ENCODE measurements at regions not wholly inside any gene's neighbourhood (a gene's known extent, or its start where the extent isn't known, plus 50 kb on each side); places are given as distances from the start of the nearest gene placed in this dataset.

GRCh38 chr3:162428192-162428591, 931.6 kb downstream of the OTOL1 start:
- TF ChIP-seq, protein P1, sequence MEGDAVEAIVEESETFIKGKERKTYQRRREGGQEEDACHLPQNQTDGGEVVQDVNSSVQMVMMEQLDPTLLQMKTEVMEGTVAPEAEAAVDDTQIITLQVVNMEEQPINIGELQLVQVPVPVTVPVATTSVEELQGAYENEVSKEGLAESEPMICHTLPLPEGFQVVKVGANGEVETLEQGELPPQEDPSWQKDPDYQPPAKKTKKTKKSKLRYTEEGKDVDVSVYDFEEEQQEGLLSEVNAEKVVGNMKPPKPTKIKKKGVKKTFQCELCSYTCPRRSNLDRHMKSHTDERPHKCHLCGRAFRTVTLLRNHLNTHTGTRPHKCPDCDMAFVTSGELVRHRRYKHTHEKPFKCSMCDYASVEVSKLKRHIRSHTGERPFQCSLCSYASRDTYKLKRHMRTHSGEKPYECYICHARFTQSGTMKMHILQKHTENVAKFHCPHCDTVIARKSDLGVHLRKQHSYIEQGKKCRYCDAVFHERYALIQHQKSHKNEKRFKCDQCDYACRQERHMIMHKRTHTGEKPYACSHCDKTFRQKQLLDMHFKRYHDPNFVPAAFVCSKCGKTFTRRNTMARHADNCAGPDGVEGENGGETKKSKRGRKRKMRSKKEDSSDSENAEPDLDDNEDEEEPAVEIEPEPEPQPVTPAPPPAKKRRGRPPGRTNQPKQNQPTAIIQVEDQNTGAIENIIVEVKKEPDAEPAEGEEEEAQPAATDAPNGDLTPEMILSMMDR (IDR thresholded peaks at IDR 0.05), result no peak
- TF ChIP-seq POLR2AphosphoS5 (IDR thresholded peaks at IDR 0.05), result no peak
- no peak for TF ChIP-seq POLR2A (IDR thresholded peaks at IDR 0.05)

Measured in upper lobe of left lung (tissue), 4 donors.